ELR (cell line): ENCODE measurements at regions not wholly inside any gene's neighbourhood (a gene's known extent, or its start where the extent isn't known, plus 50 kb on each side); places are given as distances from the start of the nearest gene placed in this dataset.

Experiments used
- DNase-seq: peaks from one replicate; pipeline ENCODE4 v3.0.0-alpha.2; 2015; ENCODE audit warnings: low read depth

GRCh38 chr10:120960725-120961124, 109.6 kb downstream of the WDR11 start:
- no peak for DNase-seq

DNA sequence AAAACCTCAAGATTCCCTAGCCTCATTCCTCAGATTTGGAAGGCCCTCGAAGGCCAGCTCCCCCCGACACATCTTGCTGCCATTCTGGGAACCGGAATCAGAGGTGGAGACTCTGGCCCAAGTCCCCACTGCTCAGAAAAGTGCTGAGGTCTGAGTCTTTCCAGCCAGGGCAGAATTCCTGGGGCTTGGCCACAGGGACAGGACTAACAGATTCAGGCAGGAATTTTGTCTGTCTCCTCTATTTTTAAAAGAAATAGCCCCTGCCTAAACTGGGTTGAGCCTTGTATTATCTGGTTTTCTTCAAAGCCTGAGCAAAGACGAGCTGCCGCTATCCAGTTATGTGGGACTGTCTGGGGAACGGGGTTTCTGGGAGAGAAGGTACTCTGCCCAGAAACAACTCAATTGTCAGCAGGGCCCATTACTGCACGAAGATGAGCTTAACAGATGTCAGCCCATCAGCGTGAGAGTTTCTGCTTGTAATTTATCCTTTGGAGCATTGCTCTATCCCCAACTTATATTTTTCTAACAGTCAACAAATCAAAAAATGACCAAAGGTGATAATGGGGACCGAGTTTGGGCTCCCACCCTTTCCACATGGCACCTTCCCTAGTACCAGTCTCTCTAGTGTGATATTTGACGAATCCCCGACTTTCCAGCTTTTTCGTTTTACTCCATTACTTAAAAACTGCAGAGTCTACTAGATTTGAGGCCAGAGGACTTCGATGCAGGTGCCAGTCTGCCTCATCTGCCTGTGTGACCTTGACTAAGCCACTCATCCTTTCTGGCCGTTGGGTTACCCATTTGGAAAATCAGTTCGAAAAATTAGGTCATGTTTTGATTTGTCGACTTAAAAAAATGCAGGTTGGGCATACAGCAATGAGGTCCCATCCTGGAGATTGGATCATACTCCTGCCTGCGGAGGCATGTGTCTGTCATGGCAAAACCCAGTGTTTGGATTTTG, 110.9 kb downstream of the WDR11 start:
- no peak for DNase-seq

DNA sequence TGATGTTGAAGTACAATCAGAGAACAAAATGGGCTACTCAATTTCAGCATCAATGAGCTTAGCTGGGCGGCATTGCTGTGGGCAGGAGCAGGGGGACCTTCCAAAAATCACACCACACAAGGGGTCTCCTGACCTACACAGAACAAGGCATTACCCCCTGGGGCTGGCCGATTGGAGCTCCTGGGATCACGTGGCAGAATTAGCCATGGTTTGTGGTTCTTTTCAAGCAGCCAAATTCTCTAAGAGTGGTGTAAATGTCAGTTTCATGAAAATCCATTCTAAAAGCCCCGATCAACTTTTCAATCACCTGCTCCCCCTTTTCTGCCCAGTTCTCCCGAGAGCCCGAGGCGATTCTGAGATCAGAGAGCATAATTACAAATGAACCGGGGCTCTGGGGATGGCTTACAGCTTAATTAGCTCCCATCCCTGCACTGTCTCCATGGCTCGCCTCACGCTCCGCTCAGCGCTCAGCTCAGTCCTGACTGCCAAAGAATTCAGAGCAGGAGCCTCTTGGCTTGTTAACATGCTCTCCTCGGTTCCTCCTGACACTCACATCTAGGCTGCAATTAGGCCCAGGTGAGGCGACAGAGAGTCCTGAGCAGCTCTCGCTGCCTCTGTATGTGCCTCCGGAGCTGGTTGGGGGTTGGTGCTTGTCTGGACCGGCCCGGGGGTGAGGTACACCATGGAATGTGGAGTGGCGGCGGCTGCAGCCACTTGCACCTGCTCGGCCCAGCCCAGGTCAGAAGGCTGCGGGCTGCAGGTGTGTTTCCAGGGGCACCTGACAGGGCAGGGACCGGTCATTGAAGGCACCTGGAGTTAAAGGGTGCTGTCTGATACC, 111.8 kb downstream of the WDR11 start:
- DNase-seq = no peak

DNA sequence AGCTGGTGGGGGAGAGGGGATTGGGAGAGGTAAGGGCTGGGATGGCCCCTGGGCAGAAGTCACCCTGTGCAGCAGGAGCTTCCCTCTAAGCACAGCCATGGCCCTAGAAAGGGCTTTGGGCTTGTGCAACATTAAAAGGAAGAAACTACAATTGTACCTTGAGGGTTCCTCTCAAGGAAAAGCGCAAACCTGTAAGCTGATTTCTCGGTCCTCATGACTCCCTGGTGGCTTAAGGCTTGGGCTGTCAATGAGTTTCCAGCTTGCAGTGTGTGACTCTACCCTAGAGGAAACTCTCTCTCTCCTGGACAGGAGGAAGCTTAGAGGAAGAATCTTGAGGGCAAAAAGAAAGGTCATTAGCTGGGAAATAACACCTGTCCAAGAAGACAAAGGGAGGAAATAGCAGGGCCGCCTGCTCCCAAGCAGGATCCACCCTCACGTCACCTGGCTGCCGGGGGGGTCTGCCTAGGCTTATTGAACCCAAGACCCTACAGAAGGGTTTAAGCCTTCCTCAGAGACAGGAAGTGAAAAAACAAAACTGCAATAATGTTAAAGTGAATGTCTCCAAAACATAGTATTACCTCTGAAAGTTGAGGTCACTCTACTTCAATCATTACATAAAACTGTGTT, 112.5 kb downstream of the WDR11 start:
- DNase-seq = no peak

GRCh38 chr10:120966657-120967045, 115.5 kb downstream of the WDR11 start:
- DNase-seq = no peak

DNA sequence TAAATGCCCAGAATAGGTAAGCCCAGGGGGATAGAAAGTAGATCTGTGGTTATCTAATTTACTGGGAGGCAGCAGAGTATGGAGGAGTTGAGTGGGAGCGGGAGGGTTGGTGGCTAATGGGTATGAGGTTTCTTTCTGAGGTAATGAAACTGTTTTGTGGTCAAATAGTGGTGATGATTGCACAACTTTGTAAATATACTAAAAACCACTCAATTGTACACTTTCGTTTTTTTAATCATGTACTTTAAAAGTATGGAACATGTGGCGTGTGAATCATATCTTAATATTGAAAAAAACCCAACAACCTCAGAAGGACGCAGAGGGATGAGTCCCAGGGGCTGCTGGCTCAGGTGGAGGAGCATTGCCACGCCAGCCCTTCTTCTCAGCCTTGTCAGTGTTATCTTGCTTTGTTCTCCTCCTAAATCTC, 118.1 kb downstream of the WDR11 start:
- no peak for DNase-seq

GRCh38 chr10:120970595-120971529, 119.7 kb downstream of the WDR11 start:
- no peak for DNase-seq

DNA sequence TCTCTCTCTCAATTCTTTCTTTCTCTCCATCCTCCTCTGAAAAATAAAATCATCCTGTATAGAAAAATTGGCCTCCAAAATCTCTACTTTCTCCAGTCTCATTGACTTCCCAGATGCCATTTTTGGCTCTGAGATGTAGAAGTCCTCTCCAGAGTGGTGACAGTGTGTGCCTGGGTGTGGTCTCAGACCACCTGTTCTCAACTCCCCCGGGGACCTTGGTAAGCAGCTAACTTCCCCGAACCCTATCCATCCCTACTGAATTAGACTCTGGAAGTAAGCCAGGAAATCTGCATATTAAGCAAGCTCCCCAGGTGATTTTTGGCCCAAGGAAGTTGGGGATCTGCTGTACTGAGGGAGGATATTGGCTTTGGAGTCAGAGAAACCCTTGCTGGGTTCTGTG, 120.5 kb downstream of the WDR11 start:
- DNase-seq = no peak

DNA sequence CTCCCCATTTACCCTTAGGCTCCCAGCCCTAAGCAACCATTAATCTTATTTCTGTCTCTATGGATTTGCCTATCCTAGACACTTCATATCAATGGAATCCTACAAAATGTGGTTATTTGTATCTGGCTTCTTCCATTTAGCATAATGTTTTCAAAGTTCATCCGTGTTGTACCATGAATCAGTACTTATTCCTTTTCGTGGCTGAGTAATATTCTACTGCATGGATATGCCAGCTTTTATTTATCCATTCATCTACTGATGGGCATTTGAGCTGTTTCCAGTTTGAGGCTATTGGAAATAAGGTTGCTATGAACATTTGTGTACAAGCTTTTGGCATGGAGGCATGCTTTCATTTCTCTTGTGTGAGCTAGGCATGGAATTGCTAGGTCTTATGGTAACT, 121.1 kb downstream of the WDR11 start:
- DNase-seq = no peak

- no peak for DNase-seq
Observed at GRCh38 chr10:120975072-120975867, 124.1 kb downstream of the WDR11 start.

- DNase-seq = no peak
Observed at GRCh38 chr10:120975868-120976225, 124.7 kb downstream of the WDR11 start.

GRCh38 chr10:120977897-120978296, 126.7 kb downstream of the WDR11 start:
- DNase-seq = no peak

DNA sequence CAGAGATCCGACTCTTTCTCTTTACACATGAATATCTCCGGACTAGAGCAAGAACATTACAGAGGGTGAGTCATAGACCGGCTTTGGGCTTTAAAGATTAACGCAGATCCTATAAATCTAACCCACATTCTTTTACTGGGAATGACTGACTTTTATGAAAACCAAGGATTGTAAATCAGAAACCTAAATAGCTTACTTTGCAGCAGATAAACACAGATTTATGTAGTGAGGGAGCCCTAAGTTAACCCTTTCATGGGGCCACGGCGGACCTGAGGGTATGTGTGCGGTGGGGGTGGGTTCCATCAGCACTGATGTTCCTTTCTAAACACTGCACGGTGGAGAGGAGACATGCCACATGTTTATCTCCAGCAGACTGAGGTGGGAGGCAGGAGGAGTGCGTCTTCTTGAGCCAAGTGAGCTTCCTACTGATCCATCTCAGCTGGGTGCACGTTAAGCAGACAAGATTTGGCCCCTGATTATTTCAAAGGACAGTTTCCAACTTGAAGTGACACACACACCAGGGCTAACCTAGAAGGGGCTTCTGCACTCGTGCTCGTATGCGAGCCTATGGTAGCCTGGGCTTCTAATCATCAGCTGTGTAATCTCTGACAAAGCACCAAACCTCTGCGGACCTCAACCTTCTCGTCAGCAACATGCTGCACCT, 127.6 kb downstream of the WDR11 start:
- DNase-seq = no peak

GRCh38 chr10:120979435-120980278, 128.5 kb downstream of the WDR11 start:
- DNase-seq = no peak

DNA sequence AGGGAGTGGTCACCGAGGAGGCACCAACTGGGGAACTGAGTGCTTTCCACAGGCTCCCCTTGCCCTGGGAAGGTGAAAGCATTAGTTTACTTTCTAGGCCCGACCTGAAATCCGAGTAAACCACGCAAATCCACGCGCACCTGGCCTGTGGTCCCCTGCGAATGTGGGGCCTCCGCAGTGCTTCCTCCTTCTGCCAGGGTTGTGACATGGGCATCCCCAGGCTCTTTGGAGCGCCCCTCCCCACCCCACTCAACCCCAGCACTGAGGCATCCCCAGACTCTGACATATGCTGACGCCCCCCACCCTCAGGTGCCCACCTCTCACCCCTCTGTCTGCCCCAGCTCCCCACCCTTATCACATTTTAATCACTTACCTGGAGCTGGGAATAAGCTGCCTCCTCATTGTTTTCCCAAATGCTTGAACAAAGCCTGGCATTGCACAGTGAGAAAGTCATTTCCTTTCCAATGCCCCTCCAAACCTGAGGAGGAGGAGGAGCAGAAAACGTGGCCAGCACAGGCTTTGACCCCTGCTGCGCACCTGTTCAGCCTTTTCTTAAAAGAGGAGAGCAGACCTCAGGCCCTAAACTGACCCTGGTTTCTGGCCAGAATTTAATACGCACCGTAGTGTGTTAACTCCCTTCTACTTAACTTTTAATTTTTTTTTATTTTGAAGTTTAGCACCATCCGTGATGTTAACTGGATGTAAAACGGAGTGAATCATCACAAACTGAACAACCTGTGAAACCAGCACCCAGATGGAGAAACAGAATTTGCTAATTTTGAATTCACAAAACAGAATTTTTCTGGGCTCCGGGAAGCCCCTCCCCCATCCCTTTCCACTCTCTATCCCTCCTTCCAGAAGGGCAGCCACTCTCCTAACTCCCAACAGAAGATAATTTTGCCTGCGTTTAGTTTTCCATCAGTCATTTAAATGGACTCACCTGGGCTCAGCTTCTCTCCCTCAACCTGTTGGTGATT, 129.4 kb downstream of the WDR11 start:
- DNase-seq = no peak

DNA sequence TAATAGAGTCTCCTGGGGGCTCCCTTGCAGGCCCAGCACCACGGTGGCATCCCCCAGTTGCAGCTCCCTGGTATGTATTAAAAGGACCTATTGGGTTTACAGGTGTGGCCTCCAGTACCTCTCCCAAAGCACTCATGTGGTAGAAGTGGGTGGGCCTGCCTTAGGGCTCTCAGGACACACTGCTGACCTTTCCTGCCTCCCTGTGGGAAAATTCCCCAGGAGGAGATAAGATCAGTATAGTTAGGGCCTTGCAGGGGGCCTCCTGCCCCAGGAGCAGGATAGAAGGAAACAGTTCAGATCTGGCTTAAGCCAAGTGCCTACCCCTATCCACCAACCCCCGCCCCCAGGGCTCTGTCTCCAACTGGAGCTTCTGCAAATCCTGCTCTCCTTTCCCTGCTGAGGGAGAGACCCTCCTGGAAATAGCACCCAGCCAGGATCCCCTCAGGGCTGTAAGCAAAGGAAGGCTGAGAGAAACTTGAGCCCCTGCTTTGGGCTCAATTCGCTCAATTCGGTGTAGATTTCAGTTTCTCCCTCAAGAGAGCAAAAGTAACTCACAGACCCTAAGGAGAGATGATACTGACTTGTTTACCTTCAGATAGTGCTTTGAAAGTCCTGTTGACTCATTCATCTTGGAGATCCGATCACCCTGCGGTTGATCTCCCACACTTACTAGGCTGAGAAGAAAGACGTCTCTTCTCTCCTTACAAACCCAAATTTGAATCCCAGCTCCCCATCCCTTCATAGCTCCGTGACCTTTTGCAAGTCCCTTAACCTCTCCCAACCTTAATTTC, 130.6 kb downstream of the WDR11 start:
- no peak for DNase-seq

GRCh38 chr10:120982507-120982906, 131.3 kb downstream of the WDR11 start:
- DNase-seq = no peak
